ENCODE measurements at regions not wholly inside any gene's neighbourhood (a gene's known extent, or its start where the extent isn't known, plus 50 kb on each side); places are given as distances from the start of the nearest gene placed in this dataset.

DNA sequence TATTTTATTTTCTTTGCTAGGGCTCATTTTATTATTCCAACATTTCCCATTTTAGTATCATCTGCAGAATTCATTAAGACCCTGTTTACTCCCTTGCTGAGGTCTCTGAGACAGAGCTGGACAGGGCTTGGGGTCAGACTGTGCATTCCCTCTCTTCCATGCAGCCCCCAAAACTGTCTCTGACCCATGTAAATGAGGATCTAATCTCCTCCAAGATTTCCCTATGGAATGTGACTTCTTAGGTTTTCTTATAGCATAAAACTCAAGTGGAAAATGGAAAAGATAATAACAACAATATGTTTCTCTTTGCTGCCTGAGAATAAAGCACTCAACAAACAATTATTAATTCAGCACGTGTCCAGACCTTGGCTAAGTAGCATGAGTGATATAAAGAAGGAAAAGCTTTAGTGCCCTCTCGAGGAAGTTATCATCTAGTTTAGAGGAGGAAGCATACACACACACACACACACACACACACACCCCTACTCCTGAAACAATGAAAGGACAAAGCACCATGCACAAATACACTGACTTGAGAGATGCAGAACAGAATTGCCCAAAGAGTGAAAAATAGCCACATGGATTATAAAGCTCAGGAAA, 815.5 kb downstream of the BCKDHB start:
- Histone ChIP-seq H3K27ac (replicated peaks) (no peak overlapping the region), H3K27me3 (ENCODE audit: insufficient read depth, poor library complexity, severe bottlenecking) (no peaks in the 10 kb centered on the region), H3K4me3 (replicated peaks; ENCODE audit: insufficient read depth, low read length) (no peak overlapping the region)
- DNase-seq (ENCODE audit: low read depth in 1 of 2, low spot score in 1 of 2): no peak
- TF ChIP-seq, protein P1, sequence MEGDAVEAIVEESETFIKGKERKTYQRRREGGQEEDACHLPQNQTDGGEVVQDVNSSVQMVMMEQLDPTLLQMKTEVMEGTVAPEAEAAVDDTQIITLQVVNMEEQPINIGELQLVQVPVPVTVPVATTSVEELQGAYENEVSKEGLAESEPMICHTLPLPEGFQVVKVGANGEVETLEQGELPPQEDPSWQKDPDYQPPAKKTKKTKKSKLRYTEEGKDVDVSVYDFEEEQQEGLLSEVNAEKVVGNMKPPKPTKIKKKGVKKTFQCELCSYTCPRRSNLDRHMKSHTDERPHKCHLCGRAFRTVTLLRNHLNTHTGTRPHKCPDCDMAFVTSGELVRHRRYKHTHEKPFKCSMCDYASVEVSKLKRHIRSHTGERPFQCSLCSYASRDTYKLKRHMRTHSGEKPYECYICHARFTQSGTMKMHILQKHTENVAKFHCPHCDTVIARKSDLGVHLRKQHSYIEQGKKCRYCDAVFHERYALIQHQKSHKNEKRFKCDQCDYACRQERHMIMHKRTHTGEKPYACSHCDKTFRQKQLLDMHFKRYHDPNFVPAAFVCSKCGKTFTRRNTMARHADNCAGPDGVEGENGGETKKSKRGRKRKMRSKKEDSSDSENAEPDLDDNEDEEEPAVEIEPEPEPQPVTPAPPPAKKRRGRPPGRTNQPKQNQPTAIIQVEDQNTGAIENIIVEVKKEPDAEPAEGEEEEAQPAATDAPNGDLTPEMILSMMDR (IDR thresholded peaks at IDR 0.05; ENCODE audit: insufficient read depth, low read length): no peak
- TF ChIP-seq, protein P2, sequence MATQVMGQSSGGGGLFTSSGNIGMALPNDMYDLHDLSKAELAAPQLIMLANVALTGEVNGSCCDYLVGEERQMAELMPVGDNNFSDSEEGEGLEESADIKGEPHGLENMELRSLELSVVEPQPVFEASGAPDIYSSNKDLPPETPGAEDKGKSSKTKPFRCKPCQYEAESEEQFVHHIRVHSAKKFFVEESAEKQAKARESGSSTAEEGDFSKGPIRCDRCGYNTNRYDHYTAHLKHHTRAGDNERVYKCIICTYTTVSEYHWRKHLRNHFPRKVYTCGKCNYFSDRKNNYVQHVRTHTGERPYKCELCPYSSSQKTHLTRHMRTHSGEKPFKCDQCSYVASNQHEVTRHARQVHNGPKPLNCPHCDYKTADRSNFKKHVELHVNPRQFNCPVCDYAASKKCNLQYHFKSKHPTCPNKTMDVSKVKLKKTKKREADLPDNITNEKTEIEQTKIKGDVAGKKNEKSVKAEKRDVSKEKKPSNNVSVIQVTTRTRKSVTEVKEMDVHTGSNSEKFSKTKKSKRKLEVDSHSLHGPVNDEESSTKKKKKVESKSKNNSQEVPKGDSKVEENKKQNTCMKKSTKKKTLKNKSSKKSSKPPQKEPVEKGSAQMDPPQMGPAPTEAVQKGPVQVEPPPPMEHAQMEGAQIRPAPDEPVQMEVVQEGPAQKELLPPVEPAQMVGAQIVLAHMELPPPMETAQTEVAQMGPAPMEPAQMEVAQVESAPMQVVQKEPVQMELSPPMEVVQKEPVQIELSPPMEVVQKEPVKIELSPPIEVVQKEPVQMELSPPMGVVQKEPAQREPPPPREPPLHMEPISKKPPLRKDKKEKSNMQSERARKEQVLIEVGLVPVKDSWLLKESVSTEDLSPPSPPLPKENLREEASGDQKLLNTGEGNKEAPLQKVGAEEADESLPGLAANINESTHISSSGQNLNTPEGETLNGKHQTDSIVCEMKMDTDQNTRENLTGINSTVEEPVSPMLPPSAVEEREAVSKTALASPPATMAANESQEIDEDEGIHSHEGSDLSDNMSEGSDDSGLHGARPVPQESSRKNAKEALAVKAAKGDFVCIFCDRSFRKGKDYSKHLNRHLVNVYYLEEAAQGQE (IDR thresholded peaks at IDR 0.05; ENCODE audit: insufficient replicate concordance, low read depth): no peak

DNA sequence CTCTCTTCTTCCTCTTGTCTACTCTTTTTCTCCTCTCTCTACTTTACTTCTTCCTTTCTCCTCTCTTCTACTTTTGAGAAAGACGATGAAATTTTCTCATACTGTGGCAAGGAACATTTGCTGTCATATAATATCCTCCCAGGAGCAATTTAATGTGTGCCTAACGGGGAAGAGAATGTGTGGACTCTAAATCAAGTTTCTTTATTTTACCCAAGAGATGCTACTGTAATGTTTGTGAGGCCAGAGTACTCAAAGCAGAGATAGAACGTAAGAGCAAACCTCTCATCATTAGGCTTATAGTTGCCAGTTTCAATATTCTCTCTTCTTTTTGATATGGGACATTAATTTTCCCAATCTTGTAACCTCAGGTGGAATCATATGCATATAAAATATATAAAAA, 801.4 kb downstream of the BCKDHB start:
- Histone ChIP-seq H3K4me3 (replicated peaks; ENCODE audit: insufficient read depth, low read length) (no peak overlapping the region), H3K27me3 (ENCODE audit: insufficient read depth, poor library complexity, severe bottlenecking) (no peaks in the 10 kb centered on the region), H3K27ac (replicated peaks) (no peak overlapping the region)
- no peak for DNase-seq (ENCODE audit: low read depth in 1 of 2, low spot score in 1 of 2)
- TF ChIP-seq, protein P2 (IDR thresholded peaks at IDR 0.05; ENCODE audit: insufficient replicate concordance, low read depth): no peak
- TF ChIP-seq SPI1 (IDR thresholded peaks at IDR 0.05; ENCODE audit: borderline replicate concordance, low read depth) (no peak), GABPA (IDR thresholded peaks at IDR 0.05; ENCODE audit: low read depth) (no peak), POLR2AphosphoS5 (IDR thresholded peaks at IDR 0.05; ENCODE audit: low read depth) (no peak)
- TF ChIP-seq, protein P1 (IDR thresholded peaks at IDR 0.05; ENCODE audit: insufficient read depth, low read length): no peak

- H3K27ac ChIP-seq (replicated peaks): no peak overlapping the region
- no peak overlapping the region for H3K4me3 ChIP-seq (replicated peaks; ENCODE audit: insufficient read depth, low read length)
- no peaks in the 10 kb centered on the region for H3K27me3 ChIP-seq (ENCODE audit: insufficient read depth, poor library complexity, severe bottlenecking)
- TF ChIP-seq POLR2AphosphoS5 (IDR thresholded peaks at IDR 0.05; ENCODE audit: low read depth): no peak
- TF ChIP-seq, protein P1 (IDR thresholded peaks at IDR 0.05; ENCODE audit: insufficient read depth, low read length): no peak
- TF ChIP-seq, protein P2 (IDR thresholded peaks at IDR 0.05; ENCODE audit: insufficient replicate concordance, low read depth): no peak
- TF ChIP-seq GABPA (IDR thresholded peaks at IDR 0.05; ENCODE audit: low read depth): no peak
- TF ChIP-seq SPI1 (IDR thresholded peaks at IDR 0.05; ENCODE audit: borderline replicate concordance, low read depth): no peak
- no peak for DNase-seq (ENCODE audit: low read depth in 1 of 2, low spot score in 1 of 2)
Measured at GRCh38 chr6:80903711-80904110, 797.2 kb downstream of the BCKDHB start.

Measured in HL-60 (cell line).